ENCODE measurements at regions not wholly inside any gene's neighbourhood (a gene's known extent, or its start where the extent isn't known, plus 50 kb on each side); places are given as distances from the start of the nearest gene placed in this dataset.
"Not testable (repeated sequence)": the region's sequence is repeated elsewhere in the genome, so short reads cannot be mapped to it uniquely, and the experiment has no call there.

DNA sequence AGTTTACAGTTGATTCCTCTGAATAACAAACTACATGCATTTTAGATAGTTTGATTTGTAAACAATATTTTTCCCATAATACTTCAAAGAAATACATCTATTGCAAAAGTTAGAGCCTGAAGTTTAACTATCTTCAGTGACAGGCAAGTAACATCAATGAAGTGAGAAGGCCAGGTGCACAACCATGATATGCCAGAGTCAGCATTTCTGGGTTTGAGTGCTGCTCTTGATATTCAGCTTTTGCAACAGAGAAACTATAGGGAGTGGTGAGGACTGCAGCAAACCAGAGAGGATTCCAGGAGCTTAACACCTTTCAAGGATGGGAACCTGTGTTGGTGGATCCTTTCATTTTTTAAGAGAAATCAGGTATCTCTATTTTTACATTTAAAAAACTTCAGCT lies 79.4 kb upstream of the RASEF start:
- TF ChIP-seq POU2F2 (IDR thresholded peaks at IDR 0.05; ENCODE audit: low read depth, low read length) (no peak), PAX5 (IDR thresholded peaks at IDR 0.05; ENCODE audit: insufficient read depth, low read length, severe bottlenecking) (no peak), TAF1 (IDR thresholded peaks at IDR 0.05; ENCODE audit: low read depth, low read length) (no peak), POLR2AphosphoS5 (IDR thresholded peaks at IDR 0.05; ENCODE audit: low read depth, low read length) (no peak), SPI1 (IDR thresholded peaks at IDR 0.05; ENCODE audit: low read depth, low read length) (no peak), POLR2A (IDR thresholded peaks at IDR 0.05; ENCODE audit: low read depth, low read length) (no peak)
- FAIRE-seq (no peak), DNase-seq (ENCODE audit: insufficient read length, low spot score) (no peak)

DNA sequence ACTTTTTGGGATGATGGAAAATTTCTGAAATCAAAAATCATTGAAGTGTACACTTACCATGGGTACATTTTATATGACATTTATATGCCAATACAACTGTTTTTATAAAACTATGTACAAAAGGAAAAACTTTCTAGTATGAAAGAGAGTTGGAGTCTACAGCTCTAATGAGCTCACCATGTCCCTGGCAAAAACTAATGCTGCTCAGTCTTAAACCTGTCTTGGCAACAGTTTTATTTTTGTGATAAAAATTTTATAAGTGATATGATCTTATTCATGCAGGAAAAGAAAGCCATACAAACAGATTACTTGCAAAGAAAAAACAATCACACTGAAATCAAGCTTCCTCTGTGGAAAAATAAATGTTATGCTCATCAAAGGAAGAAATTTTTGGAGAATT lies 78.9 kb upstream of the RASEF start:
- no peak for TF ChIP-seq PAX5 (IDR thresholded peaks at IDR 0.05; ENCODE audit: insufficient read depth, low read length, severe bottlenecking)
- TF ChIP-seq TAF1 (IDR thresholded peaks at IDR 0.05; ENCODE audit: low read depth, low read length): no peak
- TF ChIP-seq POU2F2 (IDR thresholded peaks at IDR 0.05; ENCODE audit: low read depth, low read length): no peak
- TF ChIP-seq POLR2A (IDR thresholded peaks at IDR 0.05; ENCODE audit: low read depth, low read length): no peak
- no peak for TF ChIP-seq SPI1 (IDR thresholded peaks at IDR 0.05; ENCODE audit: low read depth, low read length)
- no peak for TF ChIP-seq POLR2AphosphoS5 (IDR thresholded peaks at IDR 0.05; ENCODE audit: low read depth, low read length)
- no peak for FAIRE-seq
- DNase-seq (ENCODE audit: insufficient read length, low spot score): no peak

DNA sequence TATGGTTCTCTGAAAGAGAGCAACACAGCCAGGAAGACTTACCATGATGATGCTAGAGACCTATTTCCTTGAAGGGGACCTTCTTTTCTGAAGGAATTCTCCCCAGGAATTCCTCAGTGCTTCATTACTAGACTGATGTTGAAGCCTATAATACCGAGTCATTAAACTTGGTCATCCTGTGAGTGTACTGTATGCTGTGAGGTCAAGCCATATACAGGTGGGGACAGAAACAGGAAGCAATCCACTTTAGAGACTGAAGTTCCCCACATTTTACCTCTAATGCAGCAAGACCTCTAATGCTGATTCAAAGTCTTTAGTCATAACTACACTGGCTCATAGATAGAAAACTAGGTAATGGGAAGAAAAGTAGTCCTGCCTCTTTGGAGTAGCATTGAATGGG lies 77.1 kb upstream of the RASEF start:
- FAIRE-seq (no peak), DNase-seq (ENCODE audit: insufficient read length, low spot score) (no peak)
- TF ChIP-seq POLR2AphosphoS5 (IDR thresholded peaks at IDR 0.05; ENCODE audit: low read depth, low read length) (no peak), POU2F2 (IDR thresholded peaks at IDR 0.05; ENCODE audit: low read depth, low read length) (no peak), SPI1 (IDR thresholded peaks at IDR 0.05; ENCODE audit: low read depth, low read length) (no peak), TAF1 (IDR thresholded peaks at IDR 0.05; ENCODE audit: low read depth, low read length) (no peak), POLR2A (IDR thresholded peaks at IDR 0.05; ENCODE audit: low read depth, low read length) (no peak), PAX5 (IDR thresholded peaks at IDR 0.05; ENCODE audit: insufficient read depth, low read length, severe bottlenecking) (no peak)

DNA sequence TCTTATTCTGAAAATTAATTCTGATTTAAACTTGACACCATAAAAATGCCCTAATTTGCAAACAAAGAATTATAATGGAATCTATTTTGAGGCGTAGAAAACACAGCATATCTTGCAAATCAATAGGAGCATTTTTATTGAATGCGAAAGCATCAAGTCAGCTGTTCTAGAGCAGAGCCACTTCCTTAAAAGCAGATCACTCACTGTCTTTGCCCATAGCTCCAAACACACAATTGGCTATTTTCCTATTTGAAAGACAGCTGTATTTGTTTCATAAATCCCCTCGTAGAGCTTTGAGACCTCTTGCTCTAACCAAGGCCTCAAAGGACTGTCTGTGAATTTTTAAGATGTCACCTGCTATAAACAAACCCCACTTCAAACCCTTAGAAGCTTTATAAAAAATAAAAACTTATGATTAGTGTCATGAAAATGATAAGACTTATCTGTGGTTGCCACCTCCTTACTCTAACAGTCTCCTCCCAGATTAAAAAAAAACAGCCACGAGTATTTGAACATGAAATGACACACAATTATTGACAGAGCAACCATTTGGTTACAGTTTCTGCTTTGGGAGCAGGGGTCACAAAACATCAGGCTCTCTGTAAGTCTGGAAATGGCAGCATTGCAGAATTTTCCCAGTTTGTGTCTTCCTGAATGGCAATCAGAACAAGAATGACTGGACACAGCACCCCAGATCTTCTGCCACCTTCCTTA lies 75.6 kb upstream of the RASEF start:
- DNase-seq (ENCODE audit: insufficient read length, low spot score) (no peak), FAIRE-seq (no peak)
- TF ChIP-seq PAX5 (IDR thresholded peaks at IDR 0.05; ENCODE audit: insufficient read depth, low read length, severe bottlenecking) (no peak), POU2F2 (IDR thresholded peaks at IDR 0.05; ENCODE audit: low read depth, low read length) (no peak), TAF1 (IDR thresholded peaks at IDR 0.05; ENCODE audit: low read depth, low read length) (no peak), POLR2AphosphoS5 (IDR thresholded peaks at IDR 0.05; ENCODE audit: low read depth, low read length) (no peak), POLR2A (IDR thresholded peaks at IDR 0.05; ENCODE audit: low read depth, low read length) (no peak), SPI1 (IDR thresholded peaks at IDR 0.05; ENCODE audit: low read depth, low read length) (no peak)

GRCh38 chr9:83133316-83133715 lies 70.4 kb upstream of the RASEF start:
- TF ChIP-seq TAF1 (IDR thresholded peaks at IDR 0.05; ENCODE audit: low read depth, low read length) (no peak), SPI1 (IDR thresholded peaks at IDR 0.05; ENCODE audit: low read depth, low read length) (no peak), POU2F2 (IDR thresholded peaks at IDR 0.05; ENCODE audit: low read depth, low read length) (no peak), POLR2AphosphoS5 (IDR thresholded peaks at IDR 0.05; ENCODE audit: low read depth, low read length) (no peak), PAX5 (IDR thresholded peaks at IDR 0.05; ENCODE audit: insufficient read depth, low read length, severe bottlenecking) (no peak), POLR2A (IDR thresholded peaks at IDR 0.05; ENCODE audit: low read depth, low read length) (no peak)
- DNase-seq (ENCODE audit: insufficient read length, low spot score) (no peak), FAIRE-seq (no peak)

DNA sequence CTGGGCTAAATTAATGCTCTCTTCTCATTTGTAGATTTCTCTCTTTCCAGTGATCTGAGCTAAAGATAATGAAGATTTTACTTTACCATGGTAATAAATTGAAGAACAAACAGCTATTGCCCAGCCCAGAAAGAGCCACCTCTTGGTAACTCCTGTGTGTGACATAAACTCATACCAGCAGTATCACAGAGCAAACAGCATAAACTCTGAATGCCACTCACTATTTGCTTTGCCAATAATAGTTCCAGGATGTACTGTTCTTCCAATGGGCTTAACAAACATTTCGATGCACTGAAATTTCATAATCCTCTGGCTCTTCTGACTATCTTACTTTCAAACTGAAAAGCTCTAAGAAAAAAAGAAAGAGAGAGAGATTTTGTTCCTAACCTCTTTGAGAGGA lies 69.8 kb upstream of the RASEF start:
- DNase-seq (ENCODE audit: insufficient read length, low spot score) (no peak), FAIRE-seq (no peak)
- TF ChIP-seq PAX5 (IDR thresholded peaks at IDR 0.05; ENCODE audit: insufficient read depth, low read length, severe bottlenecking) (no peak), SPI1 (IDR thresholded peaks at IDR 0.05; ENCODE audit: low read depth, low read length) (no peak), POLR2AphosphoS5 (IDR thresholded peaks at IDR 0.05; ENCODE audit: low read depth, low read length) (no peak), POU2F2 (IDR thresholded peaks at IDR 0.05; ENCODE audit: low read depth, low read length) (no peak), TAF1 (IDR thresholded peaks at IDR 0.05; ENCODE audit: low read depth, low read length) (no peak), POLR2A (IDR thresholded peaks at IDR 0.05; ENCODE audit: low read depth, low read length) (no peak)

DNA sequence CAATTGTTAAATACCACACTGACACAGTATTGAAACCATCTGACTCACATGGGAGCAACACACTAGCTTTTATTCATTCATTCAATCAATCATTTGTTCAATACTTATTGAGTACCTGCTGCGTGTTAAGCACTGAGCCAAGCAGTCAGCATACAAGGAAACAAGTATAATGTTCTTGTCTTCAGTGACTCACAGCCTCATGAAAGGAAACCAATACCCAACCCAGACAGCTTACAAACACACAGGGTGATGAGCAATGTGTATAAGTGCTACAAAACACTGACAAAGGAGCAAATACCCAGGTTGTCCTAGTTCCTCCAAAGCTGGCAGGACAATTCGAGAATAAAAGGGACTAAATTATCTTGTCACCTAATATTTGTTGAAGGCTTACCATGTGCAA lies 67.6 kb upstream of the RASEF start:
- no peak for TF ChIP-seq SPI1 (IDR thresholded peaks at IDR 0.05; ENCODE audit: low read depth, low read length)
- TF ChIP-seq PAX5 (IDR thresholded peaks at IDR 0.05; ENCODE audit: insufficient read depth, low read length, severe bottlenecking): no peak
- no peak for TF ChIP-seq POLR2A (IDR thresholded peaks at IDR 0.05; ENCODE audit: low read depth, low read length)
- no peak for TF ChIP-seq POLR2AphosphoS5 (IDR thresholded peaks at IDR 0.05; ENCODE audit: low read depth, low read length)
- TF ChIP-seq POU2F2 (IDR thresholded peaks at IDR 0.05; ENCODE audit: low read depth, low read length): no peak
- no peak for TF ChIP-seq TAF1 (IDR thresholded peaks at IDR 0.05; ENCODE audit: low read depth, low read length)
- FAIRE-seq (no peak), DNase-seq (ENCODE audit: insufficient read length, low spot score) (no peak)

DNA sequence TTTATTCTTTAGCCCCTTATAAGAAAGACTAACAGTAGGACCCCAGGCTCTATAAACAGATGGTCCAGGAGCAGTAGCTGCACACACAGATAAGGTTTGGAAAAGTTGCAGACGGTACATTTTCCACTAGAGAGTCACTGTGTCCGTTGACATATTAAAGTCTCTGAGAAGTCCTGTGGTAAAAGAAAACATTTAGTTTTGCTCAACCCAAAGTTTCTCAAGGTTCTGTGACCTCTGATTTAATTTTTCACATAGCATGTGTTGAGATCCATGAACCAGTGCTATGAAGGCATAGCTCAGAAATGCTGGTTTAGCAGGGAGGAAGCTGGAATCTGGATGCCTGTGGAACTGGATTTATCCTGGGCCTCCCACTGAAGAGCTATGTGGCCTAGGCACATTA lies 62.7 kb upstream of the RASEF start:
- FAIRE-seq (no peak), DNase-seq (ENCODE audit: insufficient read length, low spot score) (no peak)

DNA sequence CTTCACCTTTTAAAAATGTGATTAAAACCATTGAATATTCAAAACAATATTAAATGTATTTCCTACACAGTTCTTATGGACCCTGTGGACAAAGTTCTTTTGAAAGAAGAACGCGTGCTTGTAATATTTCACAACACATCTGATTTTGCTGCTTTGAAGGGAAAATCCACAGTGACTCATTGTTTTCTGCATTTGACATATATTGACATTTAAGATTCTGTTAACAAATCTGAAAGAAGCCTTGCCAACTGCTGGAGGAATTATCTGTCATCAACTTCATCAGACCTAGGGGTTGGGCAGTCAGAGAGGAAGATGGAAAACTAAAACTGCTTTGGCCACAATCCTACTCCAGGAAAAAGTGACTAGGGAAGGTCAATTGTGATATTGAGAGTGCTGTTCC lies 56.9 kb upstream of the RASEF start:
- DNase-seq (ENCODE audit: insufficient read length, low spot score) (no peak), FAIRE-seq (no peak)
- TF ChIP-seq POLR2AphosphoS5 (IDR thresholded peaks at IDR 0.05; ENCODE audit: low read depth, low read length) (no peak), TAF1 (IDR thresholded peaks at IDR 0.05; ENCODE audit: low read depth, low read length) (no peak), POU2F2 (IDR thresholded peaks at IDR 0.05; ENCODE audit: low read depth, low read length) (no peak), PAX5 (IDR thresholded peaks at IDR 0.05; ENCODE audit: insufficient read depth, low read length, severe bottlenecking) (no peak), SPI1 (IDR thresholded peaks at IDR 0.05; ENCODE audit: low read depth, low read length) (no peak)

More for the DNA sequence above, 62.7 kb upstream of the RASEF start:
- TF ChIP-seq POU2F2 (IDR thresholded peaks at IDR 0.05; ENCODE audit: low read depth, low read length): no peak

DNA sequence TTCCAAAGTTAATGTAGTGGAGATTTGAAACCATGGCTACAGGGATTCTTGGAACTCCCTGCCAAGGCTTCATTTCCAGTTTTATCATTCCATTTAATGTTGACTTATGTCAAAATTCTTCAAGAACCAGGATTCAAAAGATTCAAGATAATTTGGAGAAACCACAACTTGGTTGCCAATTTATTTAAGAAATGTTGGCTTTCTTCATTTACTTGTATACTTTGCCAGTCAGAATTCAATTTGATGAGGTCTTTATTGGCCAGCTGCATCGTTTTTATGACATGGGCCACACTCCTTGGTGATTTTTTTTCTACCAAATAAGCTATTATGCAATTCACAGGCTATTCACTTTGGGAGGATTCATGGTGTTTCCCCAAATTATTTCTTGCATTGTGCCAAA lies 53.1 kb upstream of the RASEF start:
- DNase-seq (ENCODE audit: insufficient read length, low spot score): no peak
- FAIRE-seq: no peak
- TF ChIP-seq POLR2AphosphoS5 (IDR thresholded peaks at IDR 0.05; ENCODE audit: low read depth, low read length): no peak
- TF ChIP-seq TAF1 (IDR thresholded peaks at IDR 0.05; ENCODE audit: low read depth, low read length): no peak
- TF ChIP-seq SPI1 (IDR thresholded peaks at IDR 0.05; ENCODE audit: low read depth, low read length): no peak
- no peak for TF ChIP-seq POLR2A (IDR thresholded peaks at IDR 0.05; ENCODE audit: low read depth, low read length)
- no peak for TF ChIP-seq POU2F2 (IDR thresholded peaks at IDR 0.05; ENCODE audit: low read depth, low read length)
- TF ChIP-seq PAX5 (IDR thresholded peaks at IDR 0.05; ENCODE audit: insufficient read depth, low read length, severe bottlenecking): no peak

- FAIRE-seq: not testable (repeated sequence)
Measured at GRCh38 chr9:83113445-83113844, 50.5 kb upstream of the RASEF start.

More at GRCh38 chr9:83113445-83113844, 50.5 kb upstream of the RASEF start:
- not testable (repeated sequence) for DNase-seq (ENCODE audit: insufficient read length, low spot score)
